Ecto neural progenitor cell (in vitro differentiated cells): ENCODE measurements at regions not wholly inside any gene's neighbourhood (a gene's known extent, or its start where the extent isn't known, plus 50 kb on each side); places are given as distances from the start of the nearest gene placed in this dataset.

ENCODE experiments used
- DNase-seq: peaks from one replicate; pipeline ENCODE4 v3.0.0-alpha.2; 2018; ENCODE audit warnings: low spot score

DNA sequence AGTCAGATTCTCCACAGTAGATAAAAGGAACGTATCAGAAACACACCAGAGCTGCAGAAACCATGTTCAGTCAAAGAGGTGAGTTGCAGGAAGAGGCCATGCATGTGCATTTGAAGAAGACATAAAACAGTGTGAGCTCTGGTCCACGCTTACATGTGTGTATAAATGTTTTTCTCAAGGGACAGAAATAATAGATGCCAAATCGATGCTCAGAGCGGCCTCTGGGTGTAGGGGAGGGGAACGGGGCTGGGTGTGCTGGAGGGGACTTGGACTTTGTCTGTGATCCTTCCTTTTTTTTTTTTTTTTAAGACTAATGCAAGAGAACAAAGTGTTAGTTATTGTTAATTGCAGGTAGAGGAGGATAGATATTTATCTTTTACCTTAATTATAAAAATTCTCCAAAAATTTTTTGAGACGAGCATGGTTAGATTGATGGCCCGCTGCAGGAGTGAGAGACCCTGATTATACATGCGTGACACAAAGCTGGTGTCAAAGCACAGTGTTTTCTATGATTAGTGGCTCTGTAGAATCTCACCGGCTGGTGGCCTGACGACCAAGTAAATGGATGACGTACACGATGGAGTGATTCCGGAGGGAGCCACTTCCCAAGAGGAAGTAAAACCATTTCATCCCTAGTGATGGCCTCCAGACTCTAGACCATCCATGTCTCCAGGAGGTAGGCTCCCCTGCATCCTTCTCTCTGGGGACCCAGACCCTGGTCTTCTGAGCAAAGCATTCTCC lies 240.2 kb downstream of the ENGASE start:
- DNase-seq = no peak

DNA sequence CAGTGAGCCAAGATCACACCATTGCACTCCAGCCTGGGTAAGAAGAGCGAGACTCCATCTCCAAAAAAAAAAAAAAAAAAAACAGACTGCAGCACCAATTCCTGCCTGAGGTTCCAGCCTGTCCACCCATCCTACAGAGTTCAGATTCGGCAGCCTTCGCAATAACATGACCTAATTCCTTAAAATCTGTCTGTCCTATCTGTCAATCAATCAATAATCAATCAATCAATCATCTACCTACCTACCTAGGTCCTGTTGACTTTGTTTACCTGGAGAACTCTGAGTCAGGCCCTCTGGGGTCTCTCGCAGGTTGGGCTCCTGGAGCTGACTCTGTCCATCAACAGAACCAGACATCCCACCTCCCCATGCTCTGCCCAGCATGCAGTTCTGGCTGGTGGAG lies 236.7 kb downstream of the ENGASE start:
- no peak for DNase-seq

DNA sequence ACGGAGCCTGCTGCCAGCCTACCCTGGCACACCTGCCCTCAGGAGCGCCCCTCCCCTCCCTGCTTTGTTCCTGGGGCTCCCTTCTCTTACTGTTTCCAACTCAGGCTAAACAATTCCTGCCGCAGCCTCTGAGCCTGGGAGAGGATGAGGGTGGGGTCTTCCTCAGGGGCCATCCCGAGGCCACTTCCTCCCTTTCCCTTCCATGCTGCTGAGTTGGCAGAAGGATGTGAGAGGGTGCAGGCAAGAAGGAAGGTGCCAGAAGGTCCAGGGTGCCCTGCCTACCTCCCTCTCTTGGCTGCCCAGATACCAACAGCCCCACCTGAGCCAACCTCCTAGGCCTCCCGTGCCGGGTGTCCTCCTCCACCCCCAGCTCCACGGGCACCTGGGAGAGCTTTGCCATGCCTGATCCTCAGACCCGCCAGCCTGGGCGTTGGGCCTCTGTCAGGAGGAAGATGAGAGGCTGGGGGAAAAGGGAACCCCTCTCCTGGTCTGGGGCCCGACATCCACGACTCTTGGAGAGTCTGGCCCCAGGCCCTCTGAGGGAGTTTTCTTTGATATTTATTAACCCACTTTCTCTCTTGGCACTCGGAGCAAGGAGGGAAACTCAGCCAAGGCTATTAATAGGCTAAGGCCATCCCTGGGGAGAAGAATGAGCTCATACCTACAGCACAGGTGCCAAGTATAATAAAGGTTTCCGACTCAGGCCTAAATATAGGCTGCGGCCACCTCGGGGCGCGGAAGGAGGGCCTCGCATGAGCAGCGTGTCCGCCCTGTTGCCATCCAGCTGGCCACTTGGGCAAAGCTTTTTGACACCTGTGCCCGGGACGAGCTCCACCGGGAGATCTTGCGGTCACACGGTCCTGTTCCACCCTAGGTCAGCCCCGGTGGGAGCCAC lies 232.0 kb downstream of the ENGASE start:
- no peak for DNase-seq

DNA sequence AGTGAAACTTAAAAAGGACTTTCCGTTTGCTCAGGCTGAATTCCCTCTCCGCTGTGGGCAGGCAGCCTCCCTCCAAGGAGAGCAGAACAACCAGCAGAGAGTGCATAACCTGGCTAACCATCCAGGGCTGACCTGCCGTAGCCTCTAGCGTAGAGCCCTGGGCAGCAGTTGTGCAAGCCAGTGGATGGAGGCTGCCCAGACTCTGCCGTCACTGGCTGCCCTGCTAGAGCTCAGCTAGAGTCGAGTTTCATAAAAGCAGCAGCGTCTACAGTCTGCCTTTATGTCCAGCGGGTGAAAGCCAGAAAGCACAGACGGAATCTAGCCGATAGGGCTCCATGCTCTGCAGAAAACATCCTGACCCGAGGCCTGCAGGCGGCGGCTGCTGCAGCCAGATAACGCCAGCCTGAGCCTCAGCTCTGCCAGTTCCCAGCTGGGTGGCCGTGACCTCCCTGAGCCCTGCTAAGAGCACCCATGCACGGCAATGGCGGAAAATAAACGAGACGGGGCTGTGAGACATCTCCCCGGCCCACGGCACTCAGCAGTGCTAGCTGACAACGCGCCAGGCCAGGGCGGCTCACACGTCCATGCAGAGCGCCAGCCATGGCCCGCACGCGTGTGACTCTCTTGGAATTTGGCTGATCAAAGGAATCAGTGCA lies 231.3 kb downstream of the ENGASE start:
- DNase-seq = no peak

DNA sequence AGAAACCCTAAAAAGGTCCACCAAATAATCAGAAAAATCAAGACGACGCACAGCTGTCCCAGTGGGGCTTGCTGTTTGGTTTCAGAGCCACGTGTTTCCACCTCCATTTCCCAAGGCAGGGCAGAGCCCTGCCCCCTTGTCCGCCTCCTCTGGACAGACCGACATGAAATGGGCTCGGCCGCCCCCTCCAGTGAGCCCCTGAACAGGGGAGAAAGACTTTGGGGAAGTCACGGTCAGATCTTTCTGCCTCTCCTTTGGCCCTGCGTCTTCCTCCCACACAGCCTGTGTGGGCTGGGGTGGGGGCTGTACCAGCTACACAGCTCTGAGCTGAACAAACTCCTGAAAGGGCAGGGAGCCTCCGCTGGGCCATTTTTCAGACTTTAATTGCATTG lies 230.7 kb downstream of the ENGASE start:
- no peak for DNase-seq

DNA sequence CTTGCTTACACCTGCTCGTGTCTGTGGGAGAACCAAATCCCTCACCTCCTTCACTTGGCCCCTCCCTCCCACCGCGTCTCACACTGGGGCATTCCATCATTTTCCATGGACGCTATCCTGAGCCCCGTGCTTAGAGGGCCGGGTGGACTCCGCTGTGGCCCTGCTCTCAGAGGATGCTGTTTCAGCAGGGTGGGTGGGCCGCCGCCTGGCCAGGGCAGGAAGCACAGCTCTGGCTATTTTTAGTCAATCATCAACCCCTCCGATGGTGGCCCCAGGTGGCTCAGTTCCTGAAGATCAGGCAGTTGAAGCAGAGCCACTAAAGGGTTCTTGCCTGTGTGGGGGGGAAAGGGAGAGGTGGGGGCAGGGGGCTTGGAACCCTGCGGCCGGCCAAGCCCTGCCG lies 230.3 kb downstream of the ENGASE start:
- no peak for DNase-seq

DNA sequence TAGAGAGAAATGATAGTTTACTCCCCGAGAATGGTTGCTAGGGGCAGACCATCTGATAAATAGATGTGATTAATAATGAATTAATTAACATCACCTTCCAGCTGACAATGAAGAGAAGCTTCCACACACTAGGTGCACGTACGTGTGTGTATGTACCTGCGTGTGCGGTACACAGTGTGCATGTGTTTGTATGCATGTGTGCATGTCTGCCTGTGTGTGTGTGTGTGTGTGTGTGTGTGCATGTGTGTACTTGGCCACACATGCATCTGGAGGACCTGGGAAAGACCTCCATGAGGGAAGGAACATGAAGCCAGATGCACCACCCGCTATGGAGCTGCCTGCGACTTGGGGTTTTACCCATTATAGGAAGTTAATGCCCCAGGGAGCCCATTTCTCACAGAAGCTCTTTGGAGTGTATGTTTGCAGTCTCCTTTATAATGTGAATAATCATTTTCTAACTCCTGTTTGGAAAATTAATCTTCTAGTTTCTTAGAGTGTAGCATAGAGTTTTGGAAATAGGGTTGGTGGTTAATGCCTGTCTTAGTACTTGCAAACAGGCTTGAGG lies 229.1 kb downstream of the ENGASE start:
- DNase-seq = no peak

DNA sequence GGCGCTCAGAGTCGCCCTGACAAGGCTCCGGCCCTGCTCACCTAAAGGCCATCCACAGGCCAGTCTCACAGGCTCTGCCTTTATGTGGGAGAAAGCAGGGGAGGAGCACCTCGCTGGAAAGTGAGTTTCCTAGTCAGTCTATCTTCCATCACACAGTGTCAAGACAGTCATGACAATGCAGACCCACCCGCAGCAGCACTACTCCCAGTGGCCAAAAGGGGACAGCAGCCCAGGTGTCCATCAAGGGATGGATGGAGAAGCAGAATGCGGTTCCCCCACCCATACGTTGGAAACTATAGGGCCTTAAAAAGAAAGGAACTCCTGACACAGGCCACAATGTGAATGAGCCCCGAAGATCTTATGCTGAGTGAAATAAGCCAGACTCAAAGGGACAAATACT lies 226.8 kb downstream of the ENGASE start:
- no peak for DNase-seq

DNA sequence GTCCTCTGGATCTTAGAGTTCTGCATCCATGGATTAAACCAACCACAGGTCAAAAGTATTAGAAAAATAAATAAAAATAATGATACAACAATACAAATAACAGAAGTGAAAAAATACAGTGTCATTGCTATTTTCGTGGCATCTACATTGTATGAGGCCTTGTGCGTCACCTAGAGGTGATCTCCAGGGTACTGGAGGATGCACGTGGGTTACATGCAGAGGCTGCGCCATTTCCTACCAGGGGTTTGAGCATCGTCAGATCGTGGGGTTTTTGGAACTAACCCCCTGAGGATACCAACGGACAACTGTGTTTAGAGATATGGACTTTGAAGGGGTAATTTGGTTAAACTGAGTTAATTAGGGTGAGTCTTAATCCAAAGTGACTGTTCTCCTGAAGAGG lies 224.7 kb downstream of the ENGASE start:
- DNase-seq = no peak

DNA sequence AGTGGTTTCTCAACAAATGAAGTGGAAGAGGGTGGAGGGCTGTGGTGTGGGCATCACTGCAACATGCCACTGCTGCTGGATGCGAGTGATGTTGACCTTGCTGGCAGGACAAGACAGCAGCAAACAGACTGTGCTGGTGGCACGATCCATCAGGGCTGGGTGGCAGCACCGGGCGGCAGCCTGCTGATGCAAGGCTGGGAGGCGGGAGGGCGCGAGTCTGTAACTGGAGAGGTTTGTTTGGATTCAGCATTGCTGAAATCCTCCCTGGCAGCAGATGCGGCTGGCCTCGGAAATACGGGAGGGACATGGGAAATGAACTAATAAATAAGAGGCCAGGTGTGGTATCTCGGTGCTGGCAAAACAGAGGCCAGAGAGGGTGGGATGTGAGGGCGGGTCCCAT lies 224.2 kb downstream of the ENGASE start:
- DNase-seq = no peak

DNA sequence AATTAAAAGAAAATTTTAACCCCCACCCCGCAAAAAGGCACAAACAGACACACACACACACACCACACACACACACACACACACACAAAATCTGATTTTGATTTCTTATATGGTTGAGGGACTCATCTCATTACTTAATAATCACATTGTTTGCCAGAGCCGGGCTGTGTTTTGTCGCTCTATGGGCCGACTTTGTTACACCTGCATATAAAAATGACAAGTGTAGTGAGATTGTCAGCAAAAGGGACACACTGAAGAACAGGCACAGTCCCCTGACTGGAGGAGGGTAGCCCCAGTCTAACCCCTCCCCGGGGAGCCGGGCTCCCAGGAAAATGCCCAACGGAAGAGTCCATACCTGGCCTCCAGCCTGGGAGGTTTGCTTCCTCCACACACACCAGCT lies 221.6 kb downstream of the ENGASE start:
- DNase-seq = no peak

DNA sequence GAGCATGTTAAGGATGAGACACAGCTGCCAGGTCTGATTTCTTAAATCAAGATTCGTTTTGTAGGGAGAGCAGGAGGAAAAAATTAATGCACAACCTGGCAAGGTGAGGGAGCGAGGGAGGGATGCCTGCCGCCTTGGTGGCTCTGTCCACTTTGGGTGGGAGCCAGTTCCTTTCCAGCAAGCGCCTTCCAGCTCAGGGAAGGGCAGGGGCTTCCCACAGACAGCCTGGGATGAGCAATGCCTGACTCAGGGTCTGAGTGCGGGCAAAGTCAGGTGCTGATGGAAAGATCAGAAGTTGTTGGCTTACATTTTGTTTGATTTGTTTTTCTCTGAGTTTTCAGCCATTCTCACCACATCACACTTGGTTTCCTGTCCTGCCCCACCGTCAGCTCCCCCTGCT lies 220.7 kb downstream of the ENGASE start:
- DNase-seq = no peak

DNA sequence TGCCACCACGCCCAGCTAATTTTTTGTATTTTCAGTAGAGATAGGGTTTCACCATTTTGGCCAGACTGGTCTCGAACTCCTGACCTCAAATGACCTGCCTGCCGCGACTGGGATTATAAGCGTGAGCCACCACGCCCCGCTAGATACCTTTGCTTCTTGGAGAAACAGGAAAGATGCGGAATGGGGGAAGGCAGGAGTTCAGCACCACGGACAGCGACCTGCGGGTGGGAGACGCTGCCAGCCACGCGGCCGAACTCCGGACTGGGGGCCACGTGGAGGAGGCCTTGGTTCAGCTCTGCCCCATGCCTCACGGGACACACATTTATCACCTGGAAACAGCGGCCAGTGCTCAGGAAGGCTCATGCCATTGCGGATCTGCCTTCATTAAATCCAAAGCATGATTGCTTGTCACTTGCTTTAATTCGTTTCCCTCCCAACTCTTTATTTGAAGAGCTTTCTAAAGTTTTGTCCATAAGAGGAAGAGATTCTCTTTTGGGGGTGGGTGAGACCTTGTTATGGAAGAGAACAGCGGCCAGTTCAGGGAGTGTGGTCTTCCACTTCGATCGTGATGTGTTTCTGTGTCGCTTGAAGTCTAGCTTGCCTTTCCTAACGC lies 219.9 kb downstream of the ENGASE start:
- peak; percentile 95 for DNase-seq

DNA sequence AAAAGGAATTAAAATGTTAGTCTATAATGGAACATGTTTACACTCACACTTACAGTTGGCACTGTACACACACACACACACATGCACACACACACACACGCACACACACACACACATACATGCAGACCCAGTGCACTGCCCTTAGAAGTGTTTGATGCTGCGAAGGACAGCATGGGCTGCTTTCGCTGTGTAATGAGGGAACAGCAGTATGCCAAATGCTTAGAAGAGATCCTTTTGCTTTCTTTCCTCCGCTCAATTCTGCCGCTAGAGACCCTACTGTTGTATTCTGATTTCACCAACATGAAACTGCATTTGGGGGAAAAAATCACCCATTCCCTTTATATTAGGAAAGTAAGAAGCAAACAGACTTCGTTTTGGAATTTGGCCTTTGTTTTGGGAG lies 217.9 kb downstream of the ENGASE start:
- no peak for DNase-seq

DNA sequence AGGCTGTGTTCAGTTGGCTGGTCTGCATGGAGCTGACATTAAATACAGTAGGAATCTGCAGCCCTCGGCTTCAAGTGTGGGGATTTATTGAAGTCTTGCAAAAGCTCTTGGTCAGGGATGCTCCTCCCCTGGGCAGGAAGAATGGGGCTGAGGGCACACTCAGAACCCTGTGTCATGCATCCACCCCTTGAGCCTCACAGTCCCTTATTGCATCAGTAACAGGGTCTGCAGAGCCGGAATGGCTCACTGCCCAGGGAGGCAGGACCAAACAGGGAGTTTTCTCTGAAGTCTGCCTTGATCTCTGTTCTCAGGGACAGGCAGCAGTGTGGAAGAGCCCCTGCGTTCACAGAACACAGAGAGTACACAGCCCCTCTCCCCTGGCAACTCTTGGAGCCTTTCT lies 216.8 kb downstream of the ENGASE start:
- no peak for DNase-seq

DNA sequence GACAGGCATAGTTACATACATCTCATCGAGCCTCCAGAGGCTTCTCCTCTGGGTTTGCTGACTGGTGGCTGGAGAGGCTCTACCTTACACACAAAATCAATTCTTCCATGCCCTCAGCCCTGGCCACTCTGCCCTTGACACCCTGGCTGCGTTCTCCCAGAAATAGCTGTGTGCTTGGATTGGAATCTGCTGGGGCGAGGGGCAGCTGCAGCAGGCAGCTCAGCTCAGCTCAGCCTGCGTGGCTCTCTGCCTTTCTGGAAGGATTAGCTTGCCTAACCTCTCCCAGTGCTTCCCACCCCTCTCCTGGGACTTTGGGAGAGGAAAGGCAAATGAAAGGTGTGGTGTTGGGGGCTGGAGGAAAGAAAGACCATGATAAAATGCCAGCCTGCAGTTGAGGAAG lies 216.1 kb downstream of the ENGASE start:
- no peak for DNase-seq

DNA sequence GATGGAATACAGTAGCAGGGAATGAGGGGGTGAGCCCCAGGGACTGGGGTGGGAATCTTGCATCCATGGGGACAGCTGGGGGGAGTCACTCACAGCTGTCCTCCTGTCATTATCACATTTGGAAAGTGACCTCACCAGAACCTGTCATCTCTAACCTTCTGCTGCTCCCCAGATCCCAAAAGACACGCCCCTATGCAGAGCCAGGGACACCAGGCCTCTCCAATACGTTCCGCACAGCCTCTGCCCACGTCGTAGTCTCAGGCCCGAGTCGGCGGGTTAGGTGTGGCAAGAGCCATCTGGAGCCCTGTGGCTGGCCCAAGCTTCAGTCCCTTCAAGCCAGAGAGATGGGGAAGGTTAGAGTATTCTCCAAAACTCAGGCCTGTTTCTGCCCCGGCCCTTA lies 214.3 kb downstream of the ENGASE start:
- DNase-seq = no peak

DNA sequence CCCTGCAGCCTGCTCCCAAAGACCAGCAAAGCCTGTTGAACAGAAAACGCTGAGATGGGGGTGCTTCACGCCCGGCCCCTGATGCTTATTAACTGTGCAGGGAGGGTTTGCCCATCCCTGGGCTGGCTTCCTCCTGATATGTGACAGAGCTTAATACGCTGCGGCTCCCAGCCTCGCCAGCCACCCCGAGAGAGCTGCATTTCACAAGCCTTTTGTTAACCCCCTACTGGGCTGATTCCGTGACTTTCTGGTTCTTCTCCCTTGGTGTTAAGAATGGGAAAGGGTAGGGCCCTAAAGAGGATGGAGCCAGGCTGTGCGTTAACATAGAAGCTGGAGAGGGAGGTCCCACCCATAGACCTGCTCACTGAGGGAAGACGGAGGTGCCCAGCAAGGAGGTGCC lies 211.8 kb downstream of the ENGASE start:
- no peak for DNase-seq

DNA sequence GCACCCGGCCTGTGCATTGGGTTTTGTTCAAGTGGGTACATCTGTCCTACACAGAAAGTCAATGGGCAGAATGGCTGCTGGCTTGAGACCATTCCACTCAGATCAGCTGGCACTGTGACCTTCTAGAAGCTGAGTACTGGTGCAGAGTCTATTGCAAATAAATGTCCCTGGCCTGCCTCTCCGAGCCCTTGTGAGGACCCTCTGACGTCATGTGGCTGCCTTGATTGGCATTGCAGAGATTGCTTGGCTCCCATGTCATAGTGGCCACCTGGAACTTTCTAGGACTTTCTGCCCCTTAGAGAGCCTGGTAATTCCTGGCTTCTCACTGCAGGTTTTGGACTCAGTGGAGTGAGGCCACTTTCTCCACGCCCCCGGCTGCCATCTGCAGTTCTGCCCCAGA lies 211.3 kb downstream of the ENGASE start:
- DNase-seq = no peak

DNA sequence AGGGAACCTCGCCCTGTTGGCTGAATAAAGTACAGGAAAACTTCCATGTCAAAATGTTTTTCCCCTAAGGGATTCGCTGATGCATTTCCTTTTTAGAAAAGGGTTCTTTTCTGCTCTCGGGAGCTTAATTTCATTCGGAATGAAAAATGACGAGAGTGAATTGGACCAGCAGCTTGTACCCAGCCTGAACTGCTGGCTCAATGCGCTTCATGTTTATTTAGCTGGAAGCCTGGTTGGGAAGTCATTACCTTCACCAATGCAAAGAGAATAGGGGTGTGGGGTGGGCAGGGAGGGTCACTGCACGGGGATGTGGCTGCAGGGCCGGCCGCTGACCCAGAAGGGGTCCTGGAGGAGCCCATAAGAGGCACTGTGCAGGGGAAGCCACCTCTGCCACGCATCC lies 207.7 kb downstream of the ENGASE start:
- no peak for DNase-seq

DNA sequence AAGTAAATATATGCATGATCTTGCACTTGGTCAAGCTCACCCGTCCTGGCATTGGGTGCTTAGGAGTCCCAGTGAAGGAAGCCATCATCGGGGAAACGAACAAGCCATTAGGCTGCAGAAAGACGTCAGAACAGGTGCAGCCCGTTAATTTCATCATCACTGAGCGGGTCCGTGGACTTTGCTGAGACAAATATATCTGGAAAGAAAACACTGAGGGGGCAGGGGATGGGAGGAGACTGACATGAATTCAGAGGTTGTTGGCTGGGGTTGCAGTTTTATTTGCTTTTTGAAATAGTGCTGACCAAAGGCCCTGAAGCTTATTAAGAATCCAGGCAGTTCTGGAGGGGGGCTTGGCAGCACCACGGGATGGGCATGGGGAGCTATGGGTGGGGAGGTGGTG lies 207.2 kb downstream of the ENGASE start:
- DNase-seq = no peak

DNA sequence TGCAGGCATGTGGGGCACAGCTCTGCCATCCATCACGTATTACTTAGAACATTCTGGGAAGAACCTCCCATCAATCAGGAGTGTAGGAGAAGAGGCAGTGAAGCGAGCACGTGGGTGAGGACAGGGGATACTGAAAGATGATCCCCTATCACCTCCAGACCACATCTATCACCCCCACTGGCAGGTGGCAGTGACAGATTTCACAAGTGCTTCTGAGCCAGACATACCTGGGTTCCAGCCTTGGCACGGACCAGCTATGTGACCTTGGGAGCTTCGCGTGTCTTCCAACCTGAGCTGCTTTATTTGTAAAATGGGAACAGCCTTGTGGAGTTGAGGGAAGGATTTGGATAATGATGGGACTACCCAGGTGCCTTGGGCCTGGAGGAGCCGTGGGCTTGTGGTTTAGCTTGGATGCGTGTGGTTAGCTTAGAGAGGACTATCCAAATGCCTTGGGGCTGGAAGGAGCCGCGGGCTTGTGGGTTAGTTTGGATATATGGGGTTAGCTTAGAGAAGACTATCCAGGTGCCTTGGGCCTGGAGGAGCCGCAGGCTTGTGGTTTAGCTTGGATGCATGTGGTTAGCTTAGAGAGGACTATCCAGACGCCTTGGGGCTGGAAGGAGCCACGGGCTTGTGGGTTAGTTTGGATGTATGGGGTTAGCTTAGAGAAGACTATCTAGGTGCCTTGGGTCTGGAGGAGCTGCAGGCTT lies 206.4 kb downstream of the ENGASE start:
- no peak for DNase-seq
